ENCODE measurements at regions not wholly inside any gene's neighbourhood (a gene's known extent, or its start where the extent isn't known, plus 50 kb on each side); places are given as distances from the start of the nearest gene placed in this dataset.

GRCh38 chr14:85459361-85460000, 70.5 kb upstream of the FLRT2 start:
- TF ChIP-seq SMC3 (conservative IDR thresholded peaks at IDR 0.05; ENCODE audit: poor library complexity): no peak
- TF ChIP-seq EP300 (conservative IDR thresholded peaks at IDR 0.05; ENCODE audit: poor library complexity, severe bottlenecking): no peak
- TF ChIP-seq EZH2 (IDR thresholded peaks at IDR 0.05; ENCODE audit: borderline replicate concordance, insufficient read depth, low read length, poor library complexity, severe bottlenecking): no peak
- no peak for TF ChIP-seq TAF1 (IDR thresholded peaks at IDR 0.05; ENCODE audit: low read depth)
- H3K36me3 ChIP-seq (ENCODE audit: insufficient read depth, low read length): no peaks in the 10 kb centered on the region
- H3K9me3 ChIP-seq (ENCODE audit: low read length): no peaks in the 10 kb centered on the region
- no peaks in the 10 kb centered on the region for H3K27me3 ChIP-seq (ENCODE audit: insufficient read depth, low read depth, low read length)
- H3K4me3 ChIP-seq (ENCODE audit: low read length): no peak overlapping the region
- no peak overlapping the region for H3K27ac ChIP-seq (ENCODE audit: low read length)
- no peaks in the 10 kb centered on the region for H4K20me1 ChIP-seq (ENCODE audit: insufficient read depth)
- no peaks in the 10 kb centered on the region for H3F3A ChIP-seq (ENCODE audit: insufficient read depth, low read length, poor library complexity, severe bottlenecking)
- no peaks in the 10 kb centered on the region for H3K79me2 ChIP-seq (replicated peaks; ENCODE audit: insufficient read depth, low read length)
- no peak overlapping the region for H3K4me2 ChIP-seq (ENCODE audit: low read length)
- H3K9me2 ChIP-seq (ENCODE audit: insufficient read depth, low read length): no peaks in the 10 kb centered on the region
- no peak overlapping the region for H2AFZ ChIP-seq (ENCODE audit: low read depth, low read length)
- no peak overlapping the region for H3K9ac ChIP-seq (ENCODE audit: low read length)

GRCh38 chr14:85461432-85462133, 68.4 kb upstream of the FLRT2 start:
- Histone ChIP-seq H3K9ac (ENCODE audit: low read length) (no peak overlapping the region), H3K36me3 (ENCODE audit: insufficient read depth, low read length) (no peaks in the 10 kb centered on the region), H3K4me2 (ENCODE audit: low read length) (no peak overlapping the region)

GRCh38 chr14:85463512-85463911, 66.4 kb upstream of the FLRT2 start:
- TF ChIP-seq, protein P1, sequence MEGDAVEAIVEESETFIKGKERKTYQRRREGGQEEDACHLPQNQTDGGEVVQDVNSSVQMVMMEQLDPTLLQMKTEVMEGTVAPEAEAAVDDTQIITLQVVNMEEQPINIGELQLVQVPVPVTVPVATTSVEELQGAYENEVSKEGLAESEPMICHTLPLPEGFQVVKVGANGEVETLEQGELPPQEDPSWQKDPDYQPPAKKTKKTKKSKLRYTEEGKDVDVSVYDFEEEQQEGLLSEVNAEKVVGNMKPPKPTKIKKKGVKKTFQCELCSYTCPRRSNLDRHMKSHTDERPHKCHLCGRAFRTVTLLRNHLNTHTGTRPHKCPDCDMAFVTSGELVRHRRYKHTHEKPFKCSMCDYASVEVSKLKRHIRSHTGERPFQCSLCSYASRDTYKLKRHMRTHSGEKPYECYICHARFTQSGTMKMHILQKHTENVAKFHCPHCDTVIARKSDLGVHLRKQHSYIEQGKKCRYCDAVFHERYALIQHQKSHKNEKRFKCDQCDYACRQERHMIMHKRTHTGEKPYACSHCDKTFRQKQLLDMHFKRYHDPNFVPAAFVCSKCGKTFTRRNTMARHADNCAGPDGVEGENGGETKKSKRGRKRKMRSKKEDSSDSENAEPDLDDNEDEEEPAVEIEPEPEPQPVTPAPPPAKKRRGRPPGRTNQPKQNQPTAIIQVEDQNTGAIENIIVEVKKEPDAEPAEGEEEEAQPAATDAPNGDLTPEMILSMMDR (IDR thresholded peaks at IDR 0.05; ENCODE audit: poor library complexity, severe bottlenecking): no peak
- TF ChIP-seq RAD21 (conservative IDR thresholded peaks at IDR 0.05) (no peak), EZH2 (IDR thresholded peaks at IDR 0.05; ENCODE audit: borderline replicate concordance, insufficient read depth, low read length, poor library complexity, severe bottlenecking) (no peak), TAF1 (IDR thresholded peaks at IDR 0.05; ENCODE audit: low read depth) (no peak)
- Histone ChIP-seq H3K9me2 (ENCODE audit: insufficient read depth, low read length) (no peaks in the 10 kb centered on the region), H3K4me2 (ENCODE audit: low read length) (no peak overlapping the region)

More at GRCh38 chr14:85461432-85462133, 68.4 kb upstream of the FLRT2 start:
- Histone ChIP-seq H3F3A (ENCODE audit: insufficient read depth, low read length, poor library complexity, severe bottlenecking) (no peaks in the 10 kb centered on the region), H3K9me3 (ENCODE audit: low read length) (no peaks in the 10 kb centered on the region), H4K20me1 (ENCODE audit: insufficient read depth) (no peaks in the 10 kb centered on the region), H3K27ac (ENCODE audit: low read length) (no peak overlapping the region), H3K27me3 (ENCODE audit: insufficient read depth, low read depth, low read length) (no peaks in the 10 kb centered on the region), H3K79me2 (replicated peaks; ENCODE audit: insufficient read depth, low read length) (no peaks in the 10 kb centered on the region), H3K9me2 (ENCODE audit: insufficient read depth, low read length) (no peaks in the 10 kb centered on the region), H2AFZ (ENCODE audit: low read depth, low read length) (no peak overlapping the region), H3K4me3 (ENCODE audit: low read length) (no peak overlapping the region)
- TF ChIP-seq, protein P1 (IDR thresholded peaks at IDR 0.05; ENCODE audit: poor library complexity, severe bottlenecking): no peak
- TF ChIP-seq SMC3 (conservative IDR thresholded peaks at IDR 0.05; ENCODE audit: poor library complexity): no peak

More at GRCh38 chr14:85463512-85463911, 66.4 kb upstream of the FLRT2 start:
- Histone ChIP-seq H3K9me3 (ENCODE audit: low read length) (no peaks in the 10 kb centered on the region), H3K9ac (ENCODE audit: low read length) (no peak overlapping the region), H3K36me3 (ENCODE audit: insufficient read depth, low read length) (no peaks in the 10 kb centered on the region), H2AFZ (ENCODE audit: low read depth, low read length) (no peak overlapping the region), H3K4me3 (ENCODE audit: low read length) (no peak overlapping the region), H4K20me1 (ENCODE audit: insufficient read depth) (no peaks in the 10 kb centered on the region), H3K79me2 (replicated peaks; ENCODE audit: insufficient read depth, low read length) (no peaks in the 10 kb centered on the region), H3K27ac (ENCODE audit: low read length) (no peak overlapping the region), H3F3A (ENCODE audit: insufficient read depth, low read length, poor library complexity, severe bottlenecking) (no peaks in the 10 kb centered on the region), H3K27me3 (ENCODE audit: insufficient read depth, low read depth, low read length) (no peaks in the 10 kb centered on the region)
